CD4-positive, alpha-beta T cell treated with Interleukin-17A for 4 hours (primary cell): ENCODE measurements at regions not wholly inside any gene's neighbourhood (a gene's known extent, or its start where the extent isn't known, plus 50 kb on each side); places are given as distances from the start of the nearest gene placed in this dataset.

ENCODE experiments used
- DNase-seq: peaks from one replicate; pipeline ENCODE4 v3.0.0-alpha.2; 2020; ENCODE audit warnings: mixed read lengths

GRCh38 chr1:228979325-228979699 is 244.0 kb downstream of the RHOU start:
- no peak for DNase-seq

- DNase-seq = no peak
These were observed 244.5 kb downstream of the RHOU start for GRCh38 chr1:228979774-228980173.

GRCh38 chr1:228980232-228980937 is 245.1 kb downstream of the RHOU start:
- DNase-seq = no peak

GRCh38 chr1:228982637-228983036 is 247.4 kb downstream of the RHOU start:
- no peak for DNase-seq

- DNase-seq = no peak
These were observed 248.0 kb downstream of the RHOU start for GRCh38 chr1:228983231-228983660.

GRCh38 chr1:228983661-228984060 is 248.4 kb downstream of the RHOU start:
- DNase-seq = no peak

- DNase-seq = no peak
These were observed 248.8 kb downstream of the RHOU start for GRCh38 chr1:228984107-228984506.

GRCh38 chr1:228984646-228985631 is 249.7 kb downstream of the RHOU start:
- DNase-seq = no peak

GRCh38 chr1:228985661-228986060 is 250.4 kb downstream of the RHOU start:
- no peak for DNase-seq

- DNase-seq = no peak
These were observed 251.0 kb downstream of the RHOU start for GRCh38 chr1:228986093-228986904.

- DNase-seq = no peak
These were observed 252.0 kb downstream of the RHOU start for GRCh38 chr1:228987286-228987685.

GRCh38 chr1:228987736-228988506 is 252.6 kb downstream of the RHOU start:
- DNase-seq = no peak

GRCh38 chr1:228988664-228989063 is 253.4 kb downstream of the RHOU start:
- no peak for DNase-seq

GRCh38 chr1:228989176-228989575 is 253.9 kb downstream of the RHOU start:
- no peak for DNase-seq

- no peak for DNase-seq
These were observed 254.4 kb downstream of the RHOU start for GRCh38 chr1:228989676-228989991.

- no peak for DNase-seq
These were observed 254.9 kb downstream of the RHOU start for GRCh38 chr1:228989992-228990827.

GRCh38 chr1:228990906-228991569 is 255.8 kb downstream of the RHOU start:
- DNase-seq = no peak

- DNase-seq = no peak
These were observed 256.8 kb downstream of the RHOU start for GRCh38 chr1:228992044-228992443.

- no peak for DNase-seq
These were observed 257.7 kb downstream of the RHOU start for GRCh38 chr1:228992907-228993535.
